ENCODE measurements at regions not wholly inside any gene's neighbourhood (a gene's known extent, or its start where the extent isn't known, plus 50 kb on each side); places are given as distances from the start of the nearest gene placed in this dataset.

DNA sequence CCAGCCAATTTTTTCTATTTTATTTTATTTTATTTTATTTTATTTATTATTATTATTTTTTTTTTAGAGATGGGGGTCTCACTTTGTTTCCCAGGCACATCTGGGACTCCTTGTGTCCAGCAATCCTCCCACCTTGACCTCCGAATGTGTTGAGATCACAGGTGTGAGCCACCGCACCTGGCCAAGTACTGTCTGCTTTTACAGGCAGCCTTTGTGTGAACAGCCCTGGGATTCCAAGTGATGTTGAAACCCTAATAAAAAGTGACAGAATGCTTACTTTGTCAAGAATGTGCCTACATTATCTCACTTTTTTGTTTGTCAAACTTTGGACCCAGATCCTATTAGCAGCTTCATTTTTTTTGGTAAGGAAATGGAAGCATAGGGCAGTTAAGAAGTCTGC is 220.1 kb upstream of the EDNRB start:
- TF ChIP-seq CTCF (IDR thresholded peaks at IDR 0.05; ENCODE audit: extremely low read depth in 1 of 2, insufficient read depth in 1 of 2, low read depth in 1 of 2, low read length in 2 of 2): no peak
- no peak for TF ChIP-seq MYC (IDR thresholded peaks at IDR 0.05; ENCODE audit: low read depth, low read length)
- no peak for TF ChIP-seq EZH2 (IDR thresholded peaks at IDR 0.05; ENCODE audit: borderline replicate concordance, low read depth, low read length, severe bottlenecking)
- no peak for TF ChIP-seq MAX (IDR thresholded peaks at IDR 0.05; ENCODE audit: insufficient read depth, insufficient read length)
